Fibroblast of the aortic adventitia (primary cell): ENCODE measurements at regions not wholly inside any gene's neighbourhood (a gene's known extent, or its start where the extent isn't known, plus 50 kb on each side); places are given as distances from the start of the nearest gene placed in this dataset.
"Not testable (repeated sequence)": the region's sequence is repeated elsewhere in the genome, so short reads cannot be mapped to it uniquely, and the experiment has no call there.

Experiments
- DNase-seq: peaks from one replicate; pipeline ENCODE4 v3.0.0-alpha.2; 2010; ENCODE audit warnings: low read depth
- H3K4me3 ChIP-seq: 2 replicates; pipeline ENCODE4 v1.5.1; 2011; ENCODE audit warnings: low read depth, mild to moderate bottlenecking, control low read depth, low read length, moderate library complexity
- TF ChIP-seq, protein P1 (sequence below): IDR thresholded peaks from 2 replicates; pipeline ENCODE4 v1.5.1; 2011; ENCODE audit warnings: mild to moderate bottlenecking, low read length, control low read depth, inconsistent platforms; ENCODE audit not compliant: insufficient read depth

DNA sequence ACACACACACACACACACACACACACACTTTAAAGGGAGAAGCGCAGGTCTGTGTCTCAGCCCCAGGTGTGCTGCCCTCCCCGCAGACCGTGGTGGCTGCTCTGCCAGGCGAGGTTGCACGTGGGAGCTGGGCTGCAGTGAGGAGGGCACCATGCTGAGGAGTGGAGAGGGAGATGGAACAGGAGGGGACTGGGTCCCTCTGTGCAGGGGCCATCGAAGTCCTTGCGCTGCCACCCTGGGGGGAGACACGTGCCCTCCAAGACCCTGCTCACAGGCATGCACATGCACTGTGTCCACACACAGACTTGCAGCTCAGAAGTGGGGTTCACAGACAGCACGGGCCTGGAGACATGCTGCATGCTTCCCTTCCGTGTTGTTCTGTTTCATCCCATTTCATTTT lies 65.5 kb upstream of the HGFAC start:
- H3K4me3 ChIP-seq: no peak overlapping the region
- no peak for DNase-seq
- TF ChIP-seq, protein P1, sequence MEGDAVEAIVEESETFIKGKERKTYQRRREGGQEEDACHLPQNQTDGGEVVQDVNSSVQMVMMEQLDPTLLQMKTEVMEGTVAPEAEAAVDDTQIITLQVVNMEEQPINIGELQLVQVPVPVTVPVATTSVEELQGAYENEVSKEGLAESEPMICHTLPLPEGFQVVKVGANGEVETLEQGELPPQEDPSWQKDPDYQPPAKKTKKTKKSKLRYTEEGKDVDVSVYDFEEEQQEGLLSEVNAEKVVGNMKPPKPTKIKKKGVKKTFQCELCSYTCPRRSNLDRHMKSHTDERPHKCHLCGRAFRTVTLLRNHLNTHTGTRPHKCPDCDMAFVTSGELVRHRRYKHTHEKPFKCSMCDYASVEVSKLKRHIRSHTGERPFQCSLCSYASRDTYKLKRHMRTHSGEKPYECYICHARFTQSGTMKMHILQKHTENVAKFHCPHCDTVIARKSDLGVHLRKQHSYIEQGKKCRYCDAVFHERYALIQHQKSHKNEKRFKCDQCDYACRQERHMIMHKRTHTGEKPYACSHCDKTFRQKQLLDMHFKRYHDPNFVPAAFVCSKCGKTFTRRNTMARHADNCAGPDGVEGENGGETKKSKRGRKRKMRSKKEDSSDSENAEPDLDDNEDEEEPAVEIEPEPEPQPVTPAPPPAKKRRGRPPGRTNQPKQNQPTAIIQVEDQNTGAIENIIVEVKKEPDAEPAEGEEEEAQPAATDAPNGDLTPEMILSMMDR: no peak

DNA sequence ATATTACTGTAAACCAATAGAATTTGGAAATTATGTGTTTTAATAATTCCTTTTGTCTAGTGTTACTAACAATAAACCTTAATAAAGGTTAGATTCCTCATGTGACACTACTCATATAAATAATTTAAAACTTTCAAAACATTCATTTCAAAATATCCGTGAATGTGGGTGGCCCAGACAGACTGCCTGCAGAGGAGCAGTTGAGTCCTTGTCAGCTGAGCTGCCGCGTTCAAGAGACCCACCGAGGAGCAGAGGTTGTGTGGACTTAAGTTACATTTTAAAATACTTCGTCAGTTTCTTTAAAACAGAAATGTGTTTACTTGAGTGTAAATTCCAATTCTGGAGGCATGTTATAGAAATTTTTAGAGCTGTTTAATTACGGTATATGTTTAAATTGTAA lies 64.2 kb upstream of the HGFAC start:
- no peak overlapping the region for H3K4me3 ChIP-seq
- TF ChIP-seq, protein P1: no peak
- DNase-seq: no peak

GRCh38 chr4:3380336-3380735 lies 61.4 kb upstream of the HGFAC start:
- not testable (repeated sequence) for DNase-seq

GRCh38 chr4:3381208-3381607 lies 60.6 kb upstream of the HGFAC start:
- H3K4me3 ChIP-seq, DNase-seq: not testable (repeated sequence)

More at GRCh38 chr4:3380336-3380735, 61.4 kb upstream of the HGFAC start:
- not testable (repeated sequence) for H3K4me3 ChIP-seq

- DNase-seq: no peak
- H3K4me3 ChIP-seq: no peak overlapping the region
- TF ChIP-seq, protein P1: no peak
These were observed 59.5 kb upstream of the HGFAC start for GRCh38 chr4:3382251-3382650.

DNA sequence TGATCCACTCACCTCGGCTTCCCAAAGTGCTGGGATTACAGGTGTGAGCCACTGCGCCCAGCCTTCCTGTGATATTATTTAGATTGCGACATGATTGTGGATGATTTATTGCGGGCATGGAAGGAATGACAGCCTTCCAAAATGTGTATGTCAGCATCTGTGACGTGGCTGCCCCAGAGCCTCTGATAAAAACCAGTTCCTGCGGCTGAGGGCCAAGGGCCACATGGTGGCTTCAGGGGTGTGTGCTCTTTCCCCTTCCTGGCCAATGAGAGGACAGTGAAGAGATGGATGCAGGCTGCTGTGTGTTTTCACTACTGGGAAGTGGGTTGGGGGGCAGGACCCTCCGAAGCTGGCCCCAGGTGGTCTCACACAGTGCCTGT lies 57.4 kb upstream of the HGFAC start:
- no peak for DNase-seq
- TF ChIP-seq, protein P1: no peak
- no peak overlapping the region for H3K4me3 ChIP-seq

GRCh38 chr4:3384771-3385710 lies 56.7 kb upstream of the HGFAC start:
- no peak overlapping the region for H3K4me3 ChIP-seq
- no peak for DNase-seq
- TF ChIP-seq, protein P1: no peak

- H3K4me3 ChIP-seq: no peak overlapping the region
- TF ChIP-seq, protein P1: no peak
- no peak for DNase-seq
These were observed 55.9 kb upstream of the HGFAC start for GRCh38 chr4:3385711-3386420.
